A549 (cell line): ENCODE measurements at regions not wholly inside any gene's neighbourhood (a gene's known extent, or its start where the extent isn't known, plus 50 kb on each side); places are given as distances from the start of the nearest gene placed in this dataset.

Experiments used
- ATAC-seq, 2 experiments: fragments of 200-7000 bp in 1 of 2; fragments of >200 bp in 1 of 2; cut with Nextera tagmentation in 1 of 2; cut with Tn5 transposase in 1 of 2; 3 replicates each; pipeline versions ENCODE4 v1.8.0 to v1.9.1; 2018 to 2020; ENCODE audit warnings: mild to moderate bottlenecking in 1 of 2, moderate library complexity in 1 of 2
- CTCF ChIA-PET: fragments of 300-600 bp; sonication (Branson Sonifier 250); formaldehyde crosslinking; extraction: SDS; loops from one replicate; lab custom pipeline; 2021; ENCODE audit warnings: antibody characterized with exemption, inconsistent platforms; lab: Yijun Ruan, JAX
- POLR2A ChIA-PET: fragments of 350-600 bp; formaldehyde crosslinking; extraction: SDS; loops from one replicate; lab custom pipeline; 2021; ENCODE audit warnings: antibody characterized with exemption, inconsistent platforms; lab: Yijun Ruan, JAX
- DNase-seq, 2 experiments: peaks; one replicate each; pipeline versions ENCODE4 v3.0.0 to v3.0.0-alpha.2; 2011 to 2016; ENCODE audit warnings: low read depth in 1 of 2, low spot score in 1 of 2
- FAIRE-seq: peaks from 2 replicates; lab custom pipeline; 2011; peaks lifted over from hg19 to GRCh38; lab: Jason Lieb, UNC
- H3K27ac ChIP-seq, 2 experiments: fragments of >200 bp; sonication (Bioruptor Twin); formaldehyde crosslinking; 3 replicates each; pipeline ENCODE4 v1.5.1; 2016 to 2017
- H3K4me1 ChIP-seq: fragments of >200 bp; sonication (Bioruptor Twin); formaldehyde crosslinking; 3 replicates; pipeline ENCODE4 v1.6.1; 2016
- H3K4me2 ChIP-seq: fragments of >200 bp; sonication (Bioruptor Twin); formaldehyde crosslinking; 3 replicates; pipeline ENCODE4 v1.6.1; 2016
- H3K4me3 ChIP-seq: fragments of >200 bp; sonication (Bioruptor Twin); formaldehyde crosslinking; 3 replicates; pipeline ENCODE4 v1.5.1; 2016
- H3K9me3 ChIP-seq: fragments of >200 bp; sonication (Bioruptor Twin); formaldehyde crosslinking; 3 replicates; pipeline ENCODE4 v1.6.1; 2016
- CBX8 ChIP-seq: fragments of 200-600 bp; sonication (generic); IDR thresholded peaks from 2 replicates; pipeline ENCODE4 v1.6.1; 2016
- CHD2 ChIP-seq: fragments of 150-350 bp; IDR thresholded peaks from 2 replicates; pipeline ENCODE4 v1.6.1; 2014; ENCODE audit warnings: low read length; ENCODE audit not compliant: partially characterized antibody
- CTCF ChIP-seq: fragments of >200 bp; sonication (Bioruptor Twin); formaldehyde crosslinking; IDR thresholded peaks from 3 replicates; pipeline ENCODE4 v1.5.1; 2016
- EHF ChIP-seq: fragments of 250-450 bp; sonication (Bioruptor Pico); IDR thresholded peaks from 2 replicates; pipeline ENCODE4 v1.5.0; 2020; ENCODE audit warnings: mild to moderate bottlenecking
- EHMT2 ChIP-seq: fragments of 200-600 bp; sonication (generic); IDR thresholded peaks from 2 replicates; pipeline ENCODE4 v1.6.1; 2016; ENCODE audit warnings: antibody characterized with exemption, low read depth, mild to moderate bottlenecking, moderate library complexity
- EP300 ChIP-seq, 2 experiments: fragments of >200 bp; sonication (Bioruptor Twin); formaldehyde crosslinking; IDR thresholded peaks; 2 replicates in 1 of 2; 3 replicates in 1 of 2; pipeline ENCODE4 v1.6.1; 2016 to 2017
- FOXS1 ChIP-seq: fragments of 250-450 bp; sonication (Bioruptor Pico); IDR thresholded peaks from 2 replicates; pipeline ENCODE4 v1.5.0; 2020; ENCODE audit warnings: mild to moderate bottlenecking, moderate library complexity
- GATA3 ChIP-seq: IDR thresholded peaks from 2 replicates; pipeline ENCODE4 v1.6.1; 2012; ENCODE audit warnings: borderline replicate concordance
- HOXB13 ChIP-seq: fragments of 250-450 bp; sonication (Bioruptor Pico); IDR thresholded peaks from 2 replicates; pipeline ENCODE4 v1.5.0; 2020; ENCODE audit warnings: low read depth, mild to moderate bottlenecking, moderate library complexity
- HOXB5 ChIP-seq: fragments of 250-450 bp; sonication (Bioruptor Pico); IDR thresholded peaks from 2 replicates; pipeline ENCODE4 v1.5.0; 2020; ENCODE audit warnings: mild to moderate bottlenecking, moderate library complexity
- KDM1A ChIP-seq: fragments of 200-600 bp; sonication (generic); IDR thresholded peaks from 2 replicates; pipeline ENCODE4 v1.6.1; 2016; ENCODE audit warnings: low read depth, mild to moderate bottlenecking
- KDM5A ChIP-seq: fragments of 200-600 bp; sonication (generic); IDR thresholded peaks from 2 replicates; pipeline ENCODE4 v1.6.1; 2016; ENCODE audit warnings: antibody characterized with exemption, mild to moderate bottlenecking
- MAZ ChIP-seq: fragments of 150-350 bp; IDR thresholded peaks from 2 replicates; pipeline ENCODE4 v1.6.1; 2014; ENCODE audit warnings: antibody characterized with exemption, low read depth, low read length, borderline replicate concordance
- MYC ChIP-seq: IDR thresholded peaks from 2 replicates; pipeline ENCODE4 v1.6.1; 2012; ENCODE audit warnings: mild to moderate bottlenecking, inconsistent platforms, low read length, improper control_type of control experiment, borderline replicate concordance
- NPAS2 ChIP-seq: fragments of 250-450 bp; sonication (Bioruptor Pico); IDR thresholded peaks from 2 replicates; pipeline ENCODE4 v1.8.0; 2022; ENCODE audit warnings: mild to moderate bottlenecking, moderate library complexity, borderline replicate concordance
- NR3C1 ChIP-seq: fragments of >200 bp; sonication (Bioruptor Twin); formaldehyde crosslinking; IDR thresholded peaks from 3 replicates; pipeline ENCODE4 v1.6.1; 2017
- PBX3 ChIP-seq: IDR thresholded peaks from 2 replicates; pipeline ENCODE4 v1.6.1; 2012
- PHF8 ChIP-seq: fragments of 200-600 bp; sonication (generic); IDR thresholded peaks from 2 replicates; pipeline ENCODE4 v1.6.1; 2016; ENCODE audit warnings: low read depth, mild to moderate bottlenecking, antibody characterized with exemption, moderate library complexity, borderline replicate concordance
- POLR2AphosphoS2 ChIP-seq: conservative IDR thresholded peaks from 2 replicates; pipeline ENCODE4 v1.6.1; 2012; ENCODE audit warnings: low read length, improper control_type of control experiment, inconsistent platforms
- RAD21 ChIP-seq, 2 experiments: fragments of >200 bp in 1 of 2; sonication (Bioruptor Twin) in 1 of 2; formaldehyde crosslinking in 1 of 2; IDR thresholded peaks in 1 of 2; conservative IDR thresholded peaks in 1 of 2; 2 replicates in 1 of 2; 3 replicates in 1 of 2; pipeline ENCODE4 v1.6.1; 2012 to 2018; ENCODE audit warnings: inconsistent platforms in 1 of 2
- RARB ChIP-seq: fragments of 250-450 bp; sonication (Bioruptor Pico); IDR thresholded peaks from 2 replicates; pipeline ENCODE4 v1.8.0; 2021; ENCODE audit warnings: mild to moderate bottlenecking, moderate library complexity
- SMC3 ChIP-seq: fragments of >200 bp; sonication (Bioruptor Twin); formaldehyde crosslinking; IDR thresholded peaks from 3 replicates; pipeline ENCODE4 v1.6.1; 2018; ENCODE audit warnings: inconsistent platforms
- TFCP2L1 ChIP-seq: fragments of 250-450 bp; sonication (Bioruptor Pico); IDR thresholded peaks from 2 replicates; pipeline ENCODE4 v1.5.0; 2021; ENCODE audit warnings: mild to moderate bottlenecking
- TP53 ChIP-seq: fragments of 250-450 bp; sonication (Bioruptor Pico); IDR thresholded peaks from 2 replicates; pipeline ENCODE4 v1.5.0; 2021; ENCODE audit warnings: mild to moderate bottlenecking, moderate library complexity
- USF2 ChIP-seq: fragments of 450-650 bp; IDR thresholded peaks from 2 replicates; pipeline ENCODE4 v1.6.1; 2014; ENCODE audit warnings: antibody characterized with exemption
- ZC3H11A ChIP-seq: fragments of 450-650 bp; IDR thresholded peaks from 2 replicates; pipeline ENCODE4 v1.6.1; 2014; ENCODE audit warnings: antibody characterized with exemption, mild to moderate bottlenecking
- ZNF302 ChIP-seq: fragments of 250-450 bp; sonication (Bioruptor Pico); IDR thresholded peaks from 2 replicates; pipeline ENCODE4 v1.9.0; 2021; ENCODE audit warnings: inconsistent platforms, mild to moderate bottlenecking, moderate library complexity
- ZSCAN20 ChIP-seq: fragments of 250-450 bp; sonication (Bioruptor Pico); IDR thresholded peaks from 2 replicates; pipeline ENCODE4 v1.8.0; 2022; ENCODE audit warnings: mild to moderate bottlenecking, moderate library complexity
- WGBS: methylation state at CpG from one replicate; pipeline ENCODE4 v1.1.6; 2017; ENCODE audit errors: missing lambda C conversion rate; 5-methylcytosine and 5-hydroxymethylcytosine counted together
- TF ChIP-seq, protein P1 (sequence below): fragments of >200 bp; sonication (Bioruptor Twin); formaldehyde crosslinking; IDR thresholded peaks from 3 replicates; pipeline ENCODE4 v1.6.1; 2016
- TF ChIP-seq, protein P2 (sequence below): fragments of 200-600 bp; sonication (generic); IDR thresholded peaks from 2 replicates; pipeline ENCODE4 v1.6.1; 2016; ENCODE audit warnings: antibody characterized with exemption, mild to moderate bottlenecking, moderate library complexity

DNA sequence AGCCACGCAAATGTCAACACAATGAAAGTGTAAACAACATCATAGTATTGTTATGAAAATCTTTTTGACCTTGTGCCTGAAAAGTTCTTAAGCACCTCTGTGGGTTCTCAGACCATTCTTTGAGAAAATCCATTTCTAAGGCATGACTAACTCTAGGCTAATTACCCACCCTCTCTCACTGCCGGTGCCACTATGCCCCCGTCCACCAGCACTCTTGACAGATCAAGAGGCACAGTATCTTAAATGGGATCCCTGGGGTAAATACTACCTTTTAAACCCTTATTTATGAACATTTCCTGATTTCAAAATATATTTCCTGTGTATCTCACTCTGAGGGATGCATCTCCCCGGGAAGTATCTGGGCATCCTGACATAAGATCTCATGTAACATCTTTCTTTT, 607.5 kb downstream of the METTL15 start:
- WGBS, result 74% methylated on average over 4 of the region's 4 CpGs
- Histone ChIP-seq H3K4me2 (no peak overlapping the region), H3K27ac (peak overlapping the region; percentile 63 to 68; a peak in 5 of 6 replicates), H3K9me3 (no peaks in the 10 kb centered on the region; the same call in 1 of the 3 replicates), H3K4me3 (no peak overlapping the region), H3K4me1 (peaks cover 29% of the 10 kb centered on the region)
- no peak for TF ChIP-seq ZNF302 (CRISPR knock-in tag)
- TF ChIP-seq ZSCAN20 (CRISPR knock-in tag), result no peak
- TF ChIP-seq MAZ, result no peak
- no peak for TF ChIP-seq NPAS2 (CRISPR knock-in tag)
- TF ChIP-seq TFCP2L1 (CRISPR knock-in tag), result no peak
- TF ChIP-seq CHD2, result no peak
- no peak for TF ChIP-seq EHF
- TF ChIP-seq FOXS1 (CRISPR knock-in tag), result no peak
- no peak for TF ChIP-seq CBX8
- FAIRE-seq, result no peak
- ChIA-PET CTCF (interaction anchor here (1.0 kb wide), 1 partner anchor 16 kb away, joined by 3 read pairs; no protein-coding TSS in a partner anchor), POLR2A (no interaction called here)
- ATAC-seq, result no peak
- no peak for DNase-seq

GRCh38 chr11:28713850-28714249, 605.7 kb downstream of the METTL15 start:
- 4% methylated on average over 2 of the region's 2 CpGs for WGBS
- Histone ChIP-seq H3K27ac (peak overlapping the region; percentile 73 to 74), H3K9me3 (no peaks in the 10 kb centered on the region; the same call in 1 of the 3 replicates), H3K4me2 (peak overlapping the region; percentile 41), H3K4me3 (no peak overlapping the region), H3K4me1 (peaks cover 29% of the 10 kb centered on the region)
- CTCF ChIA-PET, result no interaction called here
- ATAC-seq, result peak; percentile 24 to 77; a peak in 3 of 6 replicates
- peak in 1 of 2 experiments; percentile 87 for DNase-seq
- POLR2A ChIA-PET, result no interaction called here
- peak; percentile 39 for FAIRE-seq
- no peak for TF ChIP-seq USF2
- TF ChIP-seq RARB, result no peak
- no peak for TF ChIP-seq HOXB13 (CRISPR knock-in tag)
- no peak for TF ChIP-seq TP53
- no peak for TF ChIP-seq ZSCAN20 (CRISPR knock-in tag)
- no peak for TF ChIP-seq NPAS2 (CRISPR knock-in tag)
- TF ChIP-seq EP300 (IDR thresholded peaks at IDR 0.05), result peak; percentile 61 to 81; a peak in 3 of 5 replicates
- TF ChIP-seq KDM5A, result no peak
- TF ChIP-seq ZC3H11A, result no peak
- peak; percentile 47 for TF ChIP-seq SMC3
- TF ChIP-seq MYC, result no peak
- TF ChIP-seq PBX3, result no peak
- TF ChIP-seq CHD2, result no peak
- TF ChIP-seq CTCF, result no peak
- no peak for TF ChIP-seq PHF8
- no peak for TF ChIP-seq FOXS1 (CRISPR knock-in tag)
- TF ChIP-seq GATA3, result peak; percentile 90
- TF ChIP-seq, protein P1, sequence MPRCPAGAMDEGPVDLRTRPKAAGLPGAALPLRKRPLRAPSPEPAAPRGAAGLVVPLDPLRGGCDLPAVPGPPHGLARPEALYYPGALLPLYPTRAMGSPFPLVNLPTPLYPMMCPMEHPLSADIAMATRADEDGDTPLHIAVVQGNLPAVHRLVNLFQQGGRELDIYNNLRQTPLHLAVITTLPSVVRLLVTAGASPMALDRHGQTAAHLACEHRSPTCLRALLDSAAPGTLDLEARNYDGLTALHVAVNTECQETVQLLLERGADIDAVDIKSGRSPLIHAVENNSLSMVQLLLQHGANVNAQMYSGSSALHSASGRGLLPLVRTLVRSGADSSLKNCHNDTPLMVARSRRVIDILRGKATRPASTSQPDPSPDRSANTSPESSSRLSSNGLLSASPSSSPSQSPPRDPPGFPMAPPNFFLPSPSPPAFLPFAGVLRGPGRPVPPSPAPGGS, result peak; percentile 75; the same call in 1 of the 3 replicates
- TF ChIP-seq NR3C1, result no peak
- no peak for TF ChIP-seq TFCP2L1 (CRISPR knock-in tag)
- 0 out of 2 replicates have a peak, but pooled peaks have one; percentile 17 for TF ChIP-seq HOXB5
- no peak for TF ChIP-seq EHMT2
- TF ChIP-seq, protein P2, sequence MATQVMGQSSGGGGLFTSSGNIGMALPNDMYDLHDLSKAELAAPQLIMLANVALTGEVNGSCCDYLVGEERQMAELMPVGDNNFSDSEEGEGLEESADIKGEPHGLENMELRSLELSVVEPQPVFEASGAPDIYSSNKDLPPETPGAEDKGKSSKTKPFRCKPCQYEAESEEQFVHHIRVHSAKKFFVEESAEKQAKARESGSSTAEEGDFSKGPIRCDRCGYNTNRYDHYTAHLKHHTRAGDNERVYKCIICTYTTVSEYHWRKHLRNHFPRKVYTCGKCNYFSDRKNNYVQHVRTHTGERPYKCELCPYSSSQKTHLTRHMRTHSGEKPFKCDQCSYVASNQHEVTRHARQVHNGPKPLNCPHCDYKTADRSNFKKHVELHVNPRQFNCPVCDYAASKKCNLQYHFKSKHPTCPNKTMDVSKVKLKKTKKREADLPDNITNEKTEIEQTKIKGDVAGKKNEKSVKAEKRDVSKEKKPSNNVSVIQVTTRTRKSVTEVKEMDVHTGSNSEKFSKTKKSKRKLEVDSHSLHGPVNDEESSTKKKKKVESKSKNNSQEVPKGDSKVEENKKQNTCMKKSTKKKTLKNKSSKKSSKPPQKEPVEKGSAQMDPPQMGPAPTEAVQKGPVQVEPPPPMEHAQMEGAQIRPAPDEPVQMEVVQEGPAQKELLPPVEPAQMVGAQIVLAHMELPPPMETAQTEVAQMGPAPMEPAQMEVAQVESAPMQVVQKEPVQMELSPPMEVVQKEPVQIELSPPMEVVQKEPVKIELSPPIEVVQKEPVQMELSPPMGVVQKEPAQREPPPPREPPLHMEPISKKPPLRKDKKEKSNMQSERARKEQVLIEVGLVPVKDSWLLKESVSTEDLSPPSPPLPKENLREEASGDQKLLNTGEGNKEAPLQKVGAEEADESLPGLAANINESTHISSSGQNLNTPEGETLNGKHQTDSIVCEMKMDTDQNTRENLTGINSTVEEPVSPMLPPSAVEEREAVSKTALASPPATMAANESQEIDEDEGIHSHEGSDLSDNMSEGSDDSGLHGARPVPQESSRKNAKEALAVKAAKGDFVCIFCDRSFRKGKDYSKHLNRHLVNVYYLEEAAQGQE, result no peak
- peak in 1 of 2 experiments; percentile 58; a peak in 3 of 5 replicates for TF ChIP-seq RAD21 (conservative IDR thresholded peaks at IDR 0.05 in 1 of 2, IDR thresholded peaks at IDR 0.05 in 1 of 2)
- no peak for TF ChIP-seq KDM1A
- no peak for TF ChIP-seq POLR2AphosphoS2
